ENCODE measurements at regions not wholly inside any gene's neighbourhood (a gene's known extent, or its start where the extent isn't known, plus 50 kb on each side); places are given as distances from the start of the nearest gene placed in this dataset.

GRCh38 chr11:33445761-33446161 lies 188.6 kb downstream of the HIPK3 start:
- TF ChIP-seq GATA3 (IDR thresholded peaks at IDR 0.05; ENCODE audit: low read depth, low read length): no peak
- TF ChIP-seq GATA2 (IDR thresholded peaks at IDR 0.05; ENCODE audit: low read depth, low read length): no peak
